ENCODE measurements at regions not wholly inside any gene's neighbourhood (a gene's known extent, or its start where the extent isn't known, plus 50 kb on each side); places are given as distances from the start of the nearest gene placed in this dataset.
A peak's percentile ranks its signal among the peaks of the same experiment; 100 is the strongest.

- no peaks in the 10 kb centered on the region for H3K9me2 ChIP-seq (replicated peaks; ENCODE audit: low read length)
- no peak overlapping the region for H3K27ac ChIP-seq (ENCODE audit: low read length)
- no peak overlapping the region for H3K4me2 ChIP-seq (ENCODE audit: low read length)
- TF ChIP-seq EZH2phosphoT487 (IDR thresholded peaks at IDR 0.05; ENCODE audit: borderline replicate concordance, low read length) (no peak), EZH2 (IDR thresholded peaks at IDR 0.05; ENCODE audit: low read length, unreplicated experiment) (no peak)
- TF ChIP-seq, protein P1, sequence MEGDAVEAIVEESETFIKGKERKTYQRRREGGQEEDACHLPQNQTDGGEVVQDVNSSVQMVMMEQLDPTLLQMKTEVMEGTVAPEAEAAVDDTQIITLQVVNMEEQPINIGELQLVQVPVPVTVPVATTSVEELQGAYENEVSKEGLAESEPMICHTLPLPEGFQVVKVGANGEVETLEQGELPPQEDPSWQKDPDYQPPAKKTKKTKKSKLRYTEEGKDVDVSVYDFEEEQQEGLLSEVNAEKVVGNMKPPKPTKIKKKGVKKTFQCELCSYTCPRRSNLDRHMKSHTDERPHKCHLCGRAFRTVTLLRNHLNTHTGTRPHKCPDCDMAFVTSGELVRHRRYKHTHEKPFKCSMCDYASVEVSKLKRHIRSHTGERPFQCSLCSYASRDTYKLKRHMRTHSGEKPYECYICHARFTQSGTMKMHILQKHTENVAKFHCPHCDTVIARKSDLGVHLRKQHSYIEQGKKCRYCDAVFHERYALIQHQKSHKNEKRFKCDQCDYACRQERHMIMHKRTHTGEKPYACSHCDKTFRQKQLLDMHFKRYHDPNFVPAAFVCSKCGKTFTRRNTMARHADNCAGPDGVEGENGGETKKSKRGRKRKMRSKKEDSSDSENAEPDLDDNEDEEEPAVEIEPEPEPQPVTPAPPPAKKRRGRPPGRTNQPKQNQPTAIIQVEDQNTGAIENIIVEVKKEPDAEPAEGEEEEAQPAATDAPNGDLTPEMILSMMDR (conservative IDR thresholded peaks at IDR 0.05; ENCODE audit: low read depth, low read length), result no peak
- intact Hi-C loops (cut with micrococcal nuclease), result no loop called here
- ChIA-PET CTCF (no interaction called here), POLR2A (ENCODE audit: unreplicated experiment) (no interaction called here)
- H3F3A ChIP-seq (ENCODE audit: low read length, unreplicated experiment), result no peaks in the 10 kb centered on the region
- no peaks in the 10 kb centered on the region for H3K4me1 ChIP-seq (ENCODE audit: insufficient read depth, low read length)
- no peaks in the 10 kb centered on the region for H3K36me3 ChIP-seq (ENCODE audit: low read depth, low read length)
- H3K9ac ChIP-seq (ENCODE audit: low read length), result no peak overlapping the region
- BruUV-seq (replicated peaks), result no TSS peak
- peak; percentile 2 for DNase-seq
- ATAC-seq, result no peak
- no peaks in the 10 kb centered on the region for H3K9me3 ChIP-seq (ENCODE audit: low read length)
- no peaks in the 10 kb centered on the region for H3K27me3 ChIP-seq (ENCODE audit: low read length)
- H3K4me3 ChIP-seq (ENCODE audit: low read length), result no peak overlapping the region
- H3K79me2 ChIP-seq (ENCODE audit: low read length), result no peaks in the 10 kb centered on the region
- H2AFZ ChIP-seq (ENCODE audit: low read length), result no peak overlapping the region
- H4K20me1 ChIP-seq (ENCODE audit: low read length), result no peaks in the 10 kb centered on the region
Observed at GRCh38 chr4:152200511-152201333, 335.2 kb downstream of the FBXW7 start.

DNA sequence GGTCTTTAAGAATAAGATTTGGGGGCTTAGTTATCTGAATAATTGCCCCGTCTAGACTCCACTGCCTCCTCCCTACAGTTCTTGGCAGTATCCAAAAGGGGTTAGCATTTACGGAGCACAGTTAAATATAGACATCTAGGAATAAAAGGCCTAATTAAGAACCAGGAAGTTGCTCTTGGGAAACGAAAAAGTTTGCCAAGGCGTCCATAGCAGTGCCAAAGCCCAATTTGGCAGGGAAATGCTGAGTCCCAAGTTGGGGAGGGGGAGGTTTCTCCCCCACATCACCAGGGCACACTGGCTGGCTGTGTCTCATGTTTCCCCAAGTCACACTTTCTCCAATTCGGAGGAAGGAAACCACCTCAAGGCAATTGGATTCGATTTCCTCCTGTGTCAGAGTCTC lies 338.7 kb downstream of the FBXW7 start:
- ATAC-seq, result no peak
- H4K20me1 ChIP-seq (ENCODE audit: low read length), result no peaks in the 10 kb centered on the region
- H3K4me1 ChIP-seq (ENCODE audit: insufficient read depth, low read length), result no peaks in the 10 kb centered on the region
- intact Hi-C loops (cut with micrococcal nuclease), result no loop called here
- no peak overlapping the region for H3K4me3 ChIP-seq (ENCODE audit: low read length)
- DNase-seq, result no peak
- no peak overlapping the region for H3K27ac ChIP-seq (ENCODE audit: low read length)
- ChIA-PET POLR2A (ENCODE audit: unreplicated experiment) (no interaction called here), CTCF (no interaction called here)
- no peak overlapping the region for H3K9ac ChIP-seq (ENCODE audit: low read length)
- H2AFZ ChIP-seq (ENCODE audit: low read length), result 0 out of 2 replicates have a peak overlapping the region, but pooled peaks have one; percentile 22
- BruUV-seq (replicated peaks), result no TSS peak
- H3K36me3 ChIP-seq (ENCODE audit: low read depth, low read length), result no peaks in the 10 kb centered on the region
- TF ChIP-seq, protein P1 (conservative IDR thresholded peaks at IDR 0.05; ENCODE audit: low read depth, low read length), result no peak
- TF ChIP-seq EZH2phosphoT487 (IDR thresholded peaks at IDR 0.05; ENCODE audit: borderline replicate concordance, low read length) (no peak), EZH2 (IDR thresholded peaks at IDR 0.05; ENCODE audit: low read length, unreplicated experiment) (no peak)
- H3K9me3 ChIP-seq (ENCODE audit: low read length), result no peaks in the 10 kb centered on the region
- no peaks in the 10 kb centered on the region for H3K27me3 ChIP-seq (ENCODE audit: low read length)
- H3K79me2 ChIP-seq (ENCODE audit: low read length), result no peaks in the 10 kb centered on the region
- no peaks in the 10 kb centered on the region for H3K9me2 ChIP-seq (replicated peaks; ENCODE audit: low read length)
- no peaks in the 10 kb centered on the region for H3F3A ChIP-seq (ENCODE audit: low read length, unreplicated experiment)
- H3K4me2 ChIP-seq (ENCODE audit: low read length), result no peak overlapping the region

- no peak overlapping the region for H3K4me3 ChIP-seq (ENCODE audit: low read length)
- POLR2A ChIA-PET (ENCODE audit: unreplicated experiment), result no interaction called here
- intact Hi-C loops (cut with micrococcal nuclease), result no loop called here
- no peaks in the 10 kb centered on the region for H3F3A ChIP-seq (ENCODE audit: low read length, unreplicated experiment)
- no peaks in the 10 kb centered on the region for H4K20me1 ChIP-seq (ENCODE audit: low read length)
- H3K4me1 ChIP-seq (ENCODE audit: insufficient read depth, low read length), result no peaks in the 10 kb centered on the region
- H3K27me3 ChIP-seq (ENCODE audit: low read length), result no peaks in the 10 kb centered on the region
- no peak overlapping the region for H3K27ac ChIP-seq (ENCODE audit: low read length)
- H3K4me2 ChIP-seq (ENCODE audit: low read length), result no peak overlapping the region
- no peak overlapping the region for H3K9ac ChIP-seq (ENCODE audit: low read length)
- no peaks in the 10 kb centered on the region for H3K36me3 ChIP-seq (ENCODE audit: low read depth, low read length)
- BruUV-seq (replicated peaks), result no TSS peak
- DNase-seq, result no peak
- no peaks in the 10 kb centered on the region for H3K79me2 ChIP-seq (ENCODE audit: low read length)
- no peak for TF ChIP-seq EZH2 (IDR thresholded peaks at IDR 0.05; ENCODE audit: low read length, unreplicated experiment)
- no peak for TF ChIP-seq EZH2phosphoT487 (IDR thresholded peaks at IDR 0.05; ENCODE audit: borderline replicate concordance, low read length)
- TF ChIP-seq, protein P1 (conservative IDR thresholded peaks at IDR 0.05; ENCODE audit: low read depth, low read length), result no peak
- CTCF ChIA-PET, result no interaction called here
- no peak overlapping the region for H2AFZ ChIP-seq (ENCODE audit: low read length)
- no peaks in the 10 kb centered on the region for H3K9me2 ChIP-seq (replicated peaks; ENCODE audit: low read length)
- H3K9me3 ChIP-seq (ENCODE audit: low read length), result no peaks in the 10 kb centered on the region
- ATAC-seq, result no peak
Observed at GRCh38 chr4:152195888-152196287, 340.0 kb downstream of the FBXW7 start.

Measured in PC-3 (cell line).